ENCODE measurements at regions not wholly inside any gene's neighbourhood (a gene's known extent, or its start where the extent isn't known, plus 50 kb on each side); places are given as distances from the start of the nearest gene placed in this dataset.

- no peak for DNase-seq
Observed at GRCh38 chr13:62092536-62092935, 676.9 kb upstream of the PCDH20 start.

- DNase-seq: no peak
Observed at GRCh38 chr13:62088165-62088564, 672.5 kb upstream of the PCDH20 start.

- DNase-seq: no peak
Observed at GRCh38 chr13:62087124-62087523, 671.5 kb upstream of the PCDH20 start.

GRCh38 chr13:62085337-62086229 lies 669.9 kb upstream of the PCDH20 start:
- peak in 1 of 2 experiments; percentile 19 for DNase-seq

- no peak for DNase-seq
Observed at GRCh38 chr13:62084728-62085127, 669.1 kb upstream of the PCDH20 start.

GRCh38 chr13:62067821-62068220 lies 652.2 kb upstream of the PCDH20 start:
- no peak for DNase-seq

GRCh38 chr13:62065016-62065415 lies 649.4 kb upstream of the PCDH20 start:
- DNase-seq: no peak

GRCh38 chr13:62061751-62062150 lies 646.1 kb upstream of the PCDH20 start:
- no peak for DNase-seq

GRCh38 chr13:62060570-62060969 lies 644.9 kb upstream of the PCDH20 start:
- DNase-seq: peak in 1 of 2 experiments; percentile 2

- DNase-seq: no peak
Observed at GRCh38 chr13:62057286-62057685, 641.6 kb upstream of the PCDH20 start.

- no peak for DNase-seq
Observed at GRCh38 chr13:62049992-62050391, 634.3 kb upstream of the PCDH20 start.

- no peak for DNase-seq
Observed at GRCh38 chr13:62046512-62046911, 630.9 kb upstream of the PCDH20 start.

- no peak for DNase-seq
Observed at GRCh38 chr13:62043600-62043999, 628.0 kb upstream of the PCDH20 start.

GRCh38 chr13:62040806-62041205 lies 625.2 kb upstream of the PCDH20 start:
- DNase-seq: no peak

GRCh38 chr13:62040078-62040477 lies 624.4 kb upstream of the PCDH20 start:
- DNase-seq: no peak

- DNase-seq: no peak
Observed at GRCh38 chr13:62038214-62038613, 622.6 kb upstream of the PCDH20 start.

- DNase-seq: no peak
Observed at GRCh38 chr13:62035981-62036380, 620.3 kb upstream of the PCDH20 start.

- no peak for DNase-seq
Observed at GRCh38 chr13:62033934-62034333, 618.3 kb upstream of the PCDH20 start.

- DNase-seq: no peak
Observed at GRCh38 chr13:62022369-62022768, 606.7 kb upstream of the PCDH20 start.

GRCh38 chr13:62019858-62020257 lies 604.2 kb upstream of the PCDH20 start:
- no peak for DNase-seq

- DNase-seq: peak in 1 of 2 experiments; percentile 61
Observed at GRCh38 chr13:62014299-62014698, 598.6 kb upstream of the PCDH20 start.

GRCh38 chr13:62003452-62003851 lies 587.8 kb upstream of the PCDH20 start:
- DNase-seq: no peak

GRCh38 chr13:61994174-61994573 lies 578.5 kb upstream of the PCDH20 start:
- DNase-seq: no peak

- DNase-seq: no peak
Observed at GRCh38 chr13:61989978-61990377, 574.3 kb upstream of the PCDH20 start.

GRCh38 chr13:61988810-61989209 lies 573.2 kb upstream of the PCDH20 start:
- DNase-seq: no peak
